ENCODE measurements at regions not wholly inside any gene's neighbourhood (a gene's known extent, or its start where the extent isn't known, plus 50 kb on each side); places are given as distances from the start of the nearest gene placed in this dataset.

GRCh38 chr3:10762611-10763247 lies 53.3 kb upstream of the SLC6A11 start:
- no peak for FAIRE-seq
- no peak for DNase-seq (ENCODE audit: low spot score)

GRCh38 chr3:10763248-10763620 lies 52.8 kb upstream of the SLC6A11 start:
- DNase-seq (ENCODE audit: low spot score) (no peak), FAIRE-seq (no peak)

DNA sequence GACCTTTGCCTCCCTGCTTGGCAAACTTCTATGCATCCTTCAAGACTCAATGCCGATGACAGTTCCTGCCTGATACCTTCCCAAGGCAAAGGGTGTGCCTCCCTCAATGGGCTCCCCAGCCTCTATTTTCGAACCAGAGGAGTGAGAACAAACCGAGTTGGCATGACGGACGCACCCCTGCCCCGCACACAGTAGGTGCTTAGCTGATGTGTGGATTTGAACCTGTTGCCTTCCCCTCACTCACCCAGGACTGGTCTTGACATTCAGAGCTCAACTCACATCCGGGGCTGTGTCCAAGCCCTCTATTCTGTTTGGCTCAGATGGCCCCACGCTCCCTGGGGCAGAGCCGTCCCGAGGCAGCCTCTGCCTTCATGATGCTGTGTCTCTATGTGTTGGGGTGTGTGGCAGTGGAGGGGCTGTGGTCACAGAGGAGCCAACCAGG lies 52.2 kb upstream of the SLC6A11 start:
- FAIRE-seq (no peak), DNase-seq (ENCODE audit: low spot score) (no peak)

DNA sequence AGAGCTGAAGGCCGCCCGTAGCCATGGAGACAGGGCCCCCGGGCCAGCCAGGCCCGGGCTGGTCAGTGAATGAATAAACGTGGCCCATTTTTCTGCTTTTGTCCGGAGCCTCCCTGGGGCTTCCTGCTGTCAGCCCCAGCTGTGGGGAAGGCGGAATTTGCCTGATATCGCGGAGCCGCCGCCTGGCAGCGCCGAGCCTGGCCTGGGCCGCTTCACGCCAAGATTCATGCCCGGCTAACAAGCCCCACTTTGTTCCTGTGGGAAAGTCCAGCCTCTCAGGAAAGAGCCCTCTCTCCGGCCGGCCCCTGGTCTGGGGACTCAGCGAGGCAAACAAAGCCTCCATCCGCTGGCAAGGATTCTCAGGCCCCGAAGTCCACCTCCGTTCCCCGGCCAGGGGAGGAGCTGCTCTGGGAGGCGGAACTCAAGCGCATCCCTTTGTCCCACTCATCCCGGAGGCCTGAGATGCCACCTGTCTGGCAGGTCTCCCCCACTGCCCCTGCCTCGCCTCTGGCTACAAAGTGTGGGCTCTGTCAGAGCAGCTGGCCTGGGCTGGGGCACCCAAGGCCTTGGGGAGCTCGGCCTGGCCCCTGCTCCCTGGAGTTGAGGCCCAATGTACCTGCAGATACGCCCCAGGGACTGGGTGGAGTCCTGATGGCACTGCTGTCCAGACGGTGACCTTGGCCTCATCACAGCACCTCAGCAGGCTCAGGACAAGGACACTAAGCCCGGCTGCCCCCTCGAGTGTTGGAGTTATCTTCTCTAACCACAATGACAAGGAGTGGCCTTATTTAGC lies 51.6 kb upstream of the SLC6A11 start:
- FAIRE-seq = no peak
- DNase-seq (ENCODE audit: low spot score) = no peak

- no peak for DNase-seq (ENCODE audit: low spot score)
- no peak for FAIRE-seq
Measured at GRCh38 chr3:10766049-10766705, 49.9 kb upstream of the SLC6A11 start.

Data from urothelium cell line (cell line).